Loucy (cell line): ENCODE measurements at regions not wholly inside any gene's neighbourhood (a gene's known extent, or its start where the extent isn't known, plus 50 kb on each side); places are given as distances from the start of the nearest gene placed in this dataset.
"Not testable (repeated sequence)": the region's sequence is repeated elsewhere in the genome, so short reads cannot be mapped to it uniquely, and the experiment has no call there.

Experiments
- CTCF ChIP-seq: fragments of 200-600 bp; sonication (generic); conservative IDR thresholded peaks from 2 replicates; pipeline ENCODE4 v1.5.1; 2014; ENCODE audit warnings: mild to moderate bottlenecking, antibody characterized with exemption, low read length
- EZH2phosphoT487 ChIP-seq: fragments of 200-600 bp; IDR thresholded peaks from 2 replicates; pipeline ENCODE4 v1.6.1; 2018; ENCODE audit warnings: antibody characterized with exemption, mild to moderate bottlenecking, moderate library complexity, borderline replicate concordance

- TF ChIP-seq CTCF, EZH2phosphoT487: not testable (repeated sequence)
These were observed 1825.8 kb upstream of the MIR17HG start for GRCh38 chr13:89521672-89522071.
